ENCODE measurements at regions not wholly inside any gene's neighbourhood (a gene's known extent, or its start where the extent isn't known, plus 50 kb on each side); places are given as distances from the start of the nearest gene placed in this dataset.

DNA sequence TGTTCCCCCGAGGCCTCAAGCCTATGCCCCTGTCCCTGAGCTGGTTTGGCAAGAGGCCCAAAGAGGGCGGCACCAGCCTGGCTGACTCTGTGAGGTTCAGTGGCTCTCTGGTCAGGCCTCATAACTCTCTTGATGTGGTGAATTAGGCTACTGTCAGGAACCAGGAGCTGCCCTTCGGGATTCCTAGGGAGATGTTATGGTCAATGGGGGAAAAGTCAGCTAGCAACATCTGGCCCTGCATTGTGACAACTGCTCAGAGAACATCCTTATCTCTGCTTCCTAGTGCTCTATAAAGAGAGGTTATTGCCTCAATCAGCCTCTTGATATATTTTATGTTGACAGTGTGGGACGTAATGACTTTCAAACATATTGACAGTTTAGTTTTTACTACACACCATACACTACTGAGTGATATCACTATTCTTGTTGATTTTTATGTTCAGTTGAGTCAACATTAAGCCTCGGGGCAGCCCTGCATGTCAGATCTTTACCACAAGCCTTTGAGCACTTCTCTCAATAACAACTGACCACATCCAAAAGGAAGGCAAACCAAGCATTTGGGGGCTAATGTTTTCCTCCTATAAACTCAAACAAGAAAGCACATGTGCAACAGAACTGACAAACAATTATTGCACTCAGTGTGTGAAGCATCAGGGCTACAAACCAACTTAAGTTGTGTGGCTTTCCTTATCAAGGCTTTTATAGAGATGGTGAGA is 448.3 kb upstream of the SLC14A2 start:
- DNase-seq (ENCODE audit: low read depth), result peak; percentile 56
- H3K4me3 ChIP-seq (ENCODE audit: low read depth, low read length), result no peak overlapping the region

DNA sequence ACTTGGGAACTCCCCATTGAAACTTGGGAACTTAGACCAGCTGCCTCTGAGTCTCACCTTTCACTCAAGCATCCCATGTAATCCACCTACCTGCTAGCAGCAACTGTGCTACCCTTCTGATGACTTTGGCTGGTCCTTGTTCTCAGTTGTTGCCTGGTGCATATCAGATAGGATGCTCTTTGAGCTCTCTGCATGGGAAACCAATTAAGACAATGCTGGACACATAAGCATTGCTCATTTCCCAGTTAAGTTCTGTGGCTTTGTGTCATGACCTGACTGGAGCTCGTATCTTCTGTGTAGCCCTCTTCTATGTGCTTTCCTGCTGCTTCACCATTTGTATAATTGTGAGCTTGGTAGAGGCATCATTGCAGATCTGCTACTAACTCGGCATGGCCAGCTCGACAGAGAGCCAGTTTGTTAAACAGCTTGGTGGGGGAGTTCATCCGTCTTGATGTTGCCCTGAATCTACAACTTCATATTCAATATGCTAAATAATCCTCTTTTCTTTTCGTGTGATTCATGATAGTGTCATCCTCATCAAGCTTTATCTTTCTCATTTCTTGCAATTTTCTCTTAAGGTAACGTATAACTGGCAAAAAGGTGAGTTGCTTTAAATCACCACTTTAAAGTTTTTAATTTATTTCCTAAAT is 447.5 kb upstream of the SLC14A2 start:
- DNase-seq (ENCODE audit: low read depth), result peak; percentile 55
- no peak overlapping the region for H3K4me3 ChIP-seq (ENCODE audit: low read depth, low read length)

DNA sequence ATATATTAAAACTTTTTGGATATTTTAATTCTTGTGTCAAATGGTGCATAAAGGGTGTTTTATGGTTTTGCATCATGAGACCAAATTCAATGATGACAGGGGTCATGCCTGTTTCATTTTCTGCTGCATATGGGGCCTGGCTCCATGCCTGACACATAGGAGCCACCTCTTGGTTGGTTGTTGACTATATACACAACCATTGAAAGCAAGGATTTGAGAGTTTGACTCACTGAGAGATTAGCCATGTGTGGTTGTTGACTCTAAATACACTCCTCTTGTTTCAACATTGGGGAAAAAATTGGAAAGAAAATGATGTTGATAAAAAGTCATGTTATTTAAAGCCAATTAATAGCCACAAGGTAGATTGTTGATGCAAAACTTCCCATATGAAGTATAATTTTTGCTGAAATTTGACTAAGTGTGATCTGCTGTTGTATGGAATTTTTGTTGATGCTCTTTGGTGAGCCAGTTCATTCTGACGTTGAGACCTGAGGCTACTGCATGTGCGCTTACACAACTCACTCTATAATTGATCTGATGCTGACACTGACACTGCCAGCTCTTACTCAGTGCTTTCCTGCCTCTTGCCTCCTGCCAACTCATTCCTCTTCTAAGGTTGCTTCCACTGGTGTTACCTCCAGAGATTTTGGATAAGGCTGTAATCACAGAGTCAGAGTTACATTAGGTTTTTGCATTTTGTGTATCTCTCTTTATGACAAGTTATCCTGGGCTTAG is 446.2 kb upstream of the SLC14A2 start:
- no peak overlapping the region for H3K4me3 ChIP-seq (ENCODE audit: low read depth, low read length)
- DNase-seq (ENCODE audit: low read depth), result peak; percentile 88

DNA sequence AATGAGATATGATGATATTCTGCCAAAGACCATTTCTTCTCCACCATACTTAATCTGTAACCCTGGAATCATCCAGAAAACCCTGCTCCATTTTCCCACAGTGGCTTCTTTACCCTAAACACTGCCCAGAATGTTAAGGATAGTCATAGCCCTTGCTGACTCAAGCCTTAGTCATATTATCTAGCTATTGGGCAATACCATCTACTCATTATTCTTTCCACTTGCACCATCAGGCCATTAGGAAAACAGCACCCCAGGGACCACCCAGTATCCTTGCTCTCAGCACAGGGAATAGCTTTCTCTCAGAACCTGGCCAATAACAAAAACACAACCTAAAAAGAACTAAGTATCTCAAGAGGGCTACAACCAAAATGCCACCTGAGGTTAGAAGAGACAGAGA is 445.7 kb upstream of the SLC14A2 start:
- DNase-seq (ENCODE audit: low read depth), result peak; percentile 96
- H3K4me3 ChIP-seq (ENCODE audit: low read depth, low read length), result no peak overlapping the region

DNA sequence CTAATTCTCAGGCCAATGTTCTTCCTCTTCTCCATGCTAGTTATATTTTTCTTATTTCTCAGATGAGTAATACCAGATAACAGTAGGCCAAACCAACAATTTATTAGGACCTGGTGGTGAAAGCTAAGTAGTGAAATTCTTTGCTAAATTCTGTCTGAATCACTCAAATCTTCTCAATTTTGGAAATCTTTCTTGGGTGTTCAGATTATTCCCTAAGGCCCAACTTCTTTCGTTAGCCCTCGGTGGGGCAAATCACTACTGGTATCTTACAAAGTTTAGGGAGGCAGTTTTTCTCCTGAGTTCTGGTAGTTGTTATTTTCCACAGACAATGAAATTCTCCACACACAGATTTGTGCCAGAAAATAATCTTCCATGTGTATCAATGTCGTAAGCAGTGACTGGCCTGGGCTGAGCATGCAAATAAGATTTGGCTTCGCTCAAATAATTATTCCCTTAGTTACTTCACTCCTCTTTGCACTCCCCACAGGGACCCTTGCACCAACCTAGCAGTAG is 443.5 kb upstream of the SLC14A2 start:
- no peak overlapping the region for H3K4me3 ChIP-seq (ENCODE audit: low read depth, low read length)
- peak; percentile 33 for DNase-seq (ENCODE audit: low read depth)

DNA sequence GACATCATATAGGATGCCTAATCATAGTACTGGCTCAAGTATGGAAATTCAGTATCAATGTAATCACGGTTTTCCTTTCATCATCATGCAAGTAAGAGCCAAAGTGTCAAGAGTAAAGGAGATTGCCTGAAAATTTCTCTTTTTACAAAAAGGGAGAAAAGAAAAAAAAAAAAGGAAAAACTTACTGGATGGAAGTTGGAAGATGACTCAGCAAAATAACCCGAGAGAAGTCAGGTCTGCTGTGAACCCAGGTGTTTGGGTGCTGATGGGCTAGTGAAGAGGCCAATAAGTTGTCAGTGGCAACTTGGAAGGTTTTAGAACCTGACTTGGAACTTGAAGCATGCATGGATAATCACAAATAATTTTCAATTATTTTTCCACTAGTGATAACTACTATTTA is 441.9 kb upstream of the SLC14A2 start:
- no peak overlapping the region for H3K4me3 ChIP-seq (ENCODE audit: low read depth, low read length)
- no peak for DNase-seq (ENCODE audit: low read depth)

DNA sequence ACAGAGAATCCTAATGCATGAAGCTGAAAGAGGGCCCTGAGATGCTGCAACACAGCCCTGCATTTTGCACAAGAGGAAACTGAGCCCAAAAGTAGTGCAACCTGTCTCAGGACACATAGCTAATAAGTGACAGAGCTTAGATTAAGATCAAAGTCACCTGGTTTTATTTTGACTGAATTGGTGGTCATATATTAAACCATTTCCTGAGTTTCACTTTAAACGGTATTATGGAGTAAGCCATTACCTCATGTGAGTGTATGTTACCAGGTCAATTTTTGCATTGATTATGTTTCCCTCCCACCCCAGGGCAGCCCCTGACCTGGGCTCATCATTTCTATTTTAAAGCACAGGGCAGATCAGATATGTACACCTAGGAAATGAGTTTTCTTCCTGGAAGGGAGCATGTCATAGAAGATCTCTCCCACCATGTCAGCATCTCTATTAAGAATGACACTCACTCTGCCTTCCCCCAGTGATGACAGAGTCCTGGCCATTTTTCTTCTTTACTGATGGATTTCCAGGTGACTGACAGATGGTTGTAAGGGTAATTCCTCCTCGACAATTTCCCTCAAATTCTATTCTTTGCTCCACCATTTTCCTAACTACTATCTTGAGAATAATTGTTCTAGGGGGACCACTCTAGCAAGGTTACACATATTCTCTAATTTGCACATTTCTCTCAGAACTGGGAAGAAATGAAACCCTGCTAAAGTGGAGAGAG is 441.3 kb upstream of the SLC14A2 start:
- no peak overlapping the region for H3K4me3 ChIP-seq (ENCODE audit: low read depth, low read length)
- no peak for DNase-seq (ENCODE audit: low read depth)

DNA sequence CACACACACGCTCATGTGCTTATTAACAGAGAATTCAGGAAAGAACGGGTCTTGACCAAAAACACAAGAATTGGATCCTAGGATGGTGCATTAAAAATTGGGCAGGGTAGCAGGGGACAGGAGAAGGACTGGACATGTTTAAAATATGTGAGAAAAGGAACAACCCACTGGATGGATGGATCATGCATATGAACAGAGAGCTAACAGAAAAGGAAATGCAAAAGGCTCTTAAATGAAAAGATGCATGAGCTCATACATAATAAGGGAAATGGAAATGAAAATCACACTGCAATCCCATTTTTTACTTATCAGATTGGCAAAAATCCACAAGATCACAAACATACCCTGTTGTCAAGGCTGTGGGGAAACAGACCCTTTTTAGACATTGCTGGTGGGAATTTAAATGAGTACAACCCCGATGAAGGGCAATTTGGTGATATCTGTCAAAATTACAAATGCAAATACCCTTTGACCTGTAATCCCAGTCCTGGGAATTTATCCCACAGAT is 440.6 kb upstream of the SLC14A2 start:
- DNase-seq (ENCODE audit: low read depth), result no peak
- no peak overlapping the region for H3K4me3 ChIP-seq (ENCODE audit: low read depth, low read length)

DNA sequence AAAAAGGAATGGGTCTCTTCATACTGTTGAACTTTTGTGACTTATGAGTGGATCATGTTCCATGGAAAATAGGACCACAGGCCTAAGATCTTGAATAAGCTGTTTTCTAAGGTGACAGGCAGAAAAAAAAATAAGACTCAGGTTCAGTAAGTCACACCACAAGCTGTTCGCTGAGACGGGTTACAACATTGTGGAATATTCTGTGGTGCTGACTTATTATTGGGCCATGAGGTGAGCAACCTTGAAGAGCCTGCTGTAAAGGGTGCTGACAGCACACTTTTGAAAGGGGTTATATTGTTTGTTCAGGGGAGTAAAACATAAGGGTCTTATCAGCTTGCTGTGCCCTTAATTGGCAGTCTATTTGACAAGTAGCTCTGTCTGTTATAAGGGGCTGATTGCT is 439.8 kb upstream of the SLC14A2 start:
- DNase-seq (ENCODE audit: low read depth), result no peak

DNA sequence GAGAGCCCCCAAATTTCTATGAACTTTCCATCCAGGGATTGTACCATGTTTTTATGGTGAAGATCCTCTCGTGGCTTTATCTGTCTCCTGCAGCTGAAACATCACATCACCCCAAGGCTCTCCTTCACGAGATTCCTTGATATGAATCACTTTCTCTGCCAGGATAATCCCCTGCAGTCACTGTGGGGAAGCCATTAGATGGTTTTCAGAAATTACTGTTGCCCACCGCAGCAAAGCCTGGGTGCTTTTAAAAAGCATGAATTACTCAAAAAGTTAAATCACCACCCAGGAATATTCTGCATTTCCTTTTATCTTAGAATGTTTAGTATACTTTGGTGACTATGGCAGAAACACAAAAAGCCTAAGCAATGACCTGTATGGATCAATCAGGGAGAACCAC is 428.4 kb upstream of the SLC14A2 start:
- DNase-seq (ENCODE audit: low read depth), result no peak
- H3K4me3 ChIP-seq (ENCODE audit: low read depth, low read length), result no peak overlapping the region

More for the DNA sequence above, 439.8 kb upstream of the SLC14A2 start:
- H3K4me3 ChIP-seq (ENCODE audit: low read depth, low read length), result no peak overlapping the region

DNA sequence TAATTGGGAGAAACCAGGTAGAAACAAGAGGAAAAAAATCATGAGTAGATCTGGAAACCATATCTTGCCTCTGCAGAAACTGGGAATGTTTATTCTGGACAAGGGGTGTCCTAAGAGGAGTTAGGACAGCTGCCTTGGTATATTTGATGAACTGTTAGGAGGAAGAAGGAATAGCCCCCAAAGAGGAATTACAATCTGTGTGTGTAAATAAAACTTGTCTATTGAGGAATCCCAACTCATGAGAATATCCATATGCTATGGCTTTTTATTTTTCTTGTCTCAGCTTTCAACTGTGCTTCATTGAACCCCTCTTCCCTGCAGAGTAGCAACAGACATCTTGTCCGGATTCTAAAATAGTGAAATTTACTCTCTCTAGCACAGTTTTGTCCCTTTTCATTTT is 423.5 kb upstream of the SLC14A2 start:
- no peak overlapping the region for H3K4me3 ChIP-seq (ENCODE audit: low read depth, low read length)
- DNase-seq (ENCODE audit: low read depth), result no peak

DNA sequence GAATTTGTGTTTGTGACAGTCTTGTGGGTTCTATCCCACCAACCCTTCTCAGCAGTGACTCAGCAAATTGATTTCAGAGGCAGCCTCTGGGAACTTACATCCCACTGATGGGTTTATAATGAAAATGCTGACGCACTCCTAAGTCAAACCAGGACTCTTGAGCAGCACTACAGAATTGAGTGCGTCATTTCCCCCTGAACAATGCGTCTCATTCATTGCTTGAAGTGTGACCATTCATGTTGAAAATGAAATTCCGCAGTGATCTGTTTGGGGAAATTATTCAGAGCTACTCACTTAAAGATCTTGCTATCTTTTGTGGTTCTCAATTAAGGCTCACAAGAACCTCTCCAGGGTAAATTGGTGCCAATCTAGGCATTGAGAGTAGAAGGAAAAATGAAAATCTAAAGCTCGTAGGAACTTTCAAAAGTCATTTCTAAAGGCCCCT is 417.7 kb upstream of the SLC14A2 start:
- peak; percentile 44 for DNase-seq (ENCODE audit: low read depth)
- no peak overlapping the region for H3K4me3 ChIP-seq (ENCODE audit: low read depth, low read length)

DNA sequence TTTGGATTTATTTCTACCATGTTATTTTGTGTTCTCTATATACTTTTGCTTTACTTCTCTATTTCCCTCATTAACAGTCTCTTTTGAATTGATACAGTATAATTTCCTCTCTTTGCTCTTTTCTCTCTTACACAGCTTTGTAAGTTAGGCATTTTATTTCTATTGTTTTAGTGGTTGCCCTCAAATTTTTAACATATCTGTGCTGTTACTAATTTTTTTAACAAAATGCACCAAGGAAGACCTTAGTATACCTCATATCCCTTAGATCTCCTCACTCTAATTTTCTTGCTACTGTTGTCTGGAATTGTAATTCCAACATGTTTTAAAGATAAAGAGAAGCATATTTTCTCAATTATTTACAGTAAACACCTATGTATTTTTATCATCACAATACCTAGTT is 416.8 kb upstream of the SLC14A2 start:
- no peak for DNase-seq (ENCODE audit: low read depth)

DNA sequence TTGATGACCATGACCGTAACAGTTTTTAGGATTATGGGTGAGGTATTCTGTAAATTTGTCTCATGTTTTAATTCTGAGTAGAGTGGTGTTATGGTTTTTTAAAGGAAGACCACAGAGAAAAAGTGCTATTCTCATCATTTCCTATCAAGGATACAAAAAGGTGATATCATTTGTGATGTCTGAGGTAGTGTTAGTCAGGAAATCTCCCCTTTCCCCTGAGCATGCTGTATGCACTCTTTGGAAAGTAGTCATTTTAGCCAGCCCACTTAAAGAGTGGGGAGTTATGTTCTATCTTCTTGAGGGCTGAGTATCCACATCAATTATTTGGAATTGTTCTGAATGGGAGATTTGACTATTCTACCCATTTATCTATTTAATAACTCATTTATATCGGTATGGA is 414.2 kb upstream of the SLC14A2 start:
- H3K4me3 ChIP-seq (ENCODE audit: low read depth, low read length), result no peak overlapping the region
- no peak for DNase-seq (ENCODE audit: low read depth)

More for the DNA sequence above, 416.8 kb upstream of the SLC14A2 start:
- H3K4me3 ChIP-seq (ENCODE audit: low read depth, low read length), result no peak overlapping the region

DNA sequence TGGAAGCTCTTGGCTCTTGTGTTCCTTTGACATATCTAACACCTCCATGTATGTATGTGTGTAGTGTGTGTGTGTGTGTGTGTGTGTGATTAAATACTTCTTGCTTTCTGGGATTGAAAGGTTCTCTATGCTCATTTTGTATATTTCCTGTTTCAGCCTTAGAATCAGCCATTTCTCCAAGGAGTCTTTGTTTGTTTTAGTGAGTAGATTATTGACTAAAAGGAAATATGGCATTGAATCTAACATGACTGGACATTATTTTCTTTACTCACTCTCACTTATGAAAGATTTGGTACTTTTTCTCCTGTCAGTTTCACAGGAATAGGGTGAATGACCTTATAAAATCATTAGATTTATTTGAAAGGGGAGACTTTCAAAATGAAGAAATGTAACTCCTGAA is 413.8 kb upstream of the SLC14A2 start:
- no peak for DNase-seq (ENCODE audit: low read depth)
- H3K4me3 ChIP-seq (ENCODE audit: low read depth, low read length), result no peak overlapping the region

DNA sequence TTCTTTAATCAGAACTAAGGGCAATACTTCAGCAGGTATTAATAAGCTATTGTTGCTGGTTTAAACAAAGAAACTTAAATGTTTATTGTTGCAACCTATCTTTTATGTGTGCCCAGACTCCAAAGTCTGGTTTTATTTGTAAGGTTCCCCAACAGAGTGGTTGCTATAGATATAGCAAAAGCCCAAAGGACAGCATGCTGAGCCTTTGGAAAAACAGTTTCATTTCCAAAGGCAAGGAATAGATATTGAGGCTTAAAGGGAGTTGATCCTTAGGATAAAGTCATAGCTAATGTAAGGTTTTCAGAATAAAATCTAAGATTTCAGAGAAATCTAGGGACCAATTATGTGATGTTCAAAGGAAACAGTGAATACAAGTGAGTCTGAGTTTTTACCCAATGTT is 413.2 kb upstream of the SLC14A2 start:
- no peak for DNase-seq (ENCODE audit: low read depth)

DNA sequence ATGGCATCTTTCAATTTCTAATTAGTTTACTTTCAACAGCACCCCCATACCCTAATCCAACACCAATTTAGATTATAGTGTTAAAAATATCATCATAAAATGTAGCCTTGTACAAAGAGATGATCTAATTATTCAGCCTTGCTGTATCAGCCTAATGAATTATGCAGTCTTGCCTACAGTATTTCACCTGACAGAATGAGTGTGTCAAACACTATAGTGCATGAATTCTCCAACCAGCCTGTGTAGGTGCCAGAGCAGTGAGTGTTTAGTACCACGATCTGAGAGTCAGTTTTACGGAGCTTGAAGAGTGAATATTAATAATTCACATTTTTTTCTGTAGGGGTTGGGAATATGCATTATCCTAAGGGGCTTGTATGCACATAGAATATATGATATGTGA is 411.6 kb upstream of the SLC14A2 start:
- no peak overlapping the region for H3K4me3 ChIP-seq (ENCODE audit: low read depth, low read length)
- DNase-seq (ENCODE audit: low read depth), result no peak

More for the DNA sequence above, 413.2 kb upstream of the SLC14A2 start:
- H3K4me3 ChIP-seq (ENCODE audit: low read depth, low read length), result no peak overlapping the region

DNA sequence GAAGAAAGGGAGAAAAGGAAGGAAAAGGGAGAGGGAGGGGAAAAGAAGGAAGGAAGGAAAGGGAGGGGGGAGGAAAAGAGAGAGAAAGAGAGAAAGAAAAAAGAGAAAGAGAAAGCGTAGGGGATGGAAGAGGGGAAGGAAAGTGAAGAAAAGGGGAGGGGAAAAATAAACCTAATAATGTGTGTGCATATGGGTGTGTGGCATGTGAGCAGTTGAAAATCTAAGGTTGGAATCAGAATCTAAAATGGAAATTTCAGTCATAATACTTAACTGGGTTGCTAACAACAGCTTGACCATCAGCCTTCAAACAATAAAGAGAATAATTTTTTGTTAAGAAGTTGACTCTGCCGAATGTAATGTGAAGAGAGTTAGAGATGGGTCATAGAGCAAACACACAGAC is 407.9 kb upstream of the SLC14A2 start:
- H3K4me3 ChIP-seq (ENCODE audit: low read depth, low read length), result no peak overlapping the region
- DNase-seq (ENCODE audit: low read depth), result no peak

DNA sequence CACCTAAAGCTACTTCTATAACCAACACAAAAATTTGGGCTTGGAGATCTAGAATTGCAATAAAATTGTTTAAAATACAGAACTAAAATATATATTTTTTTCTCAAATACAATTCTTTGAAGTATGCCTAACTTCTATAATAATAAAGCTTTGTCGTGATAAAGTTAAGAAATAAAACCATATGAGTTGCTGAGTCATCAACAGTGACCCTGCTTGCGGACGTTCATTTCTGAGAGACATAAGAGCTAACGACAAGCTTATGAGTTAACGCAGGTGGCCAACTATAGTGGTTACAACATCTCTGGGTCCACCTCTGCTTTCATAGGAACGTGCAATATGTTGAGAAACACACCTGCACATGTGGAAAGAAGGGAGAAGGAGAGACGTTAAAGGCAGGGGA is 407.1 kb upstream of the SLC14A2 start:
- no peak overlapping the region for H3K4me3 ChIP-seq (ENCODE audit: low read depth, low read length)
- DNase-seq (ENCODE audit: low read depth), result no peak
